Activated T-helper 2 cell treated with anti-CD3 and anti-CD28 coated beads, Interferon-gamma antibody, Interleukin-2, Interleukin-4, amounts not matched to agents 10 μg/mL and 5 μg/mL and 100 μg/mL, durations not matched to agents 14 hours and 24 hours and 36 hours (primary cell): ENCODE measurements at regions not wholly inside any gene's neighbourhood (a gene's known extent, or its start where the extent isn't known, plus 50 kb on each side); places are given as distances from the start of the nearest gene placed in this dataset.

ENCODE experiments used
- DNase-seq: peaks from one replicate; pipeline ENCODE4 v3.0.0; 2021; ENCODE audit warnings: low spot score
- H3K27ac Mint-ChIP-seq: one replicate; pipeline ENCODE4 v1.8.0; 2021; ENCODE audit warnings: mixed read lengths
- H3K27me3 Mint-ChIP-seq: one replicate; pipeline ENCODE4 v1.8.0; 2021; ENCODE audit warnings: low read depth, mixed read lengths
- H3K36me3 Mint-ChIP-seq: one replicate; pipeline ENCODE4 v1.8.0; 2021; ENCODE audit warnings: low read depth, mixed read lengths
- H3K4me1 Mint-ChIP-seq: one replicate; pipeline ENCODE4 v1.8.0; 2021; ENCODE audit warnings: low read depth, mixed read lengths
- H3K4me3 Mint-ChIP-seq: one replicate; pipeline ENCODE4 v1.8.0; 2021; ENCODE audit warnings: low read depth, mild to moderate bottlenecking, moderate library complexity, mixed read lengths
- H3K9me3 Mint-ChIP-seq: one replicate; pipeline ENCODE4 v1.8.0; 2021; ENCODE audit warnings: mixed read lengths
- intact Hi-C: fragments of 100-400 bp; cut with micrococcal nuclease; formaldehyde crosslinking; loops from one replicate; pipeline ENCODE4 v1.15.1; 2023

GRCh38 chr6:139943391-139943790, 568.9 kb upstream of the CITED2 start:
- H3K27me3 Mint-ChIP-seq: peaks cover 2% of the 10 kb centered on the region
- peaks cover 5% of the 10 kb centered on the region for H3K4me1 Mint-ChIP-seq
- H3K27ac Mint-ChIP-seq: no peak overlapping the region
- no peaks in the 10 kb centered on the region for H3K36me3 Mint-ChIP-seq
- H3K9me3 Mint-ChIP-seq: no peaks in the 10 kb centered on the region
- intact Hi-C loops: no loop called here
- no peak overlapping the region for H3K4me3 Mint-ChIP-seq
- DNase-seq: no peak

- H3K27me3 Mint-ChIP-seq: peaks cover 2% of the 10 kb centered on the region
These were observed 567.9 kb upstream of the CITED2 start for GRCh38 chr6:139942331-139942730.

GRCh38 chr6:139941826-139942225, 567.4 kb upstream of the CITED2 start:
- Mint-ChIP-seq H3K9me3 (no peaks in the 10 kb centered on the region), H3K27me3 (peaks cover 2% of the 10 kb centered on the region), H3K36me3 (no peaks in the 10 kb centered on the region), H3K4me3 (no peak overlapping the region), H3K27ac (no peak overlapping the region), H3K4me1 (peaks cover 5% of the 10 kb centered on the region)
- DNase-seq: no peak
- intact Hi-C loops: no loop called here

More at GRCh38 chr6:139942331-139942730, 567.9 kb upstream of the CITED2 start:
- H3K27ac Mint-ChIP-seq: no peak overlapping the region
- no peaks in the 10 kb centered on the region for H3K9me3 Mint-ChIP-seq
- H3K4me3 Mint-ChIP-seq: no peak overlapping the region
- peaks cover 5% of the 10 kb centered on the region for H3K4me1 Mint-ChIP-seq
- no peaks in the 10 kb centered on the region for H3K36me3 Mint-ChIP-seq
- no peak for DNase-seq
- intact Hi-C loops: no loop called here

- Mint-ChIP-seq H3K36me3 (no peaks in the 10 kb centered on the region), H3K4me3 (no peak overlapping the region), H3K27ac (no peak overlapping the region), H3K9me3 (no peaks in the 10 kb centered on the region), H3K27me3 (peaks cover 2% of the 10 kb centered on the region), H3K4me1 (peaks cover 5% of the 10 kb centered on the region)
- intact Hi-C loops: no loop called here
- DNase-seq: no peak
These were observed 566.6 kb upstream of the CITED2 start for GRCh38 chr6:139940741-139941729.

GRCh38 chr6:139939189-139939979, 564.9 kb upstream of the CITED2 start:
- intact Hi-C loops: no loop called here
- no peak overlapping the region for H3K4me3 Mint-ChIP-seq
- no peaks in the 10 kb centered on the region for H3K9me3 Mint-ChIP-seq
- no peak overlapping the region for H3K27ac Mint-ChIP-seq
- H3K36me3 Mint-ChIP-seq: no peaks in the 10 kb centered on the region
- H3K27me3 Mint-ChIP-seq: peaks cover 2% of the 10 kb centered on the region
- peaks cover 5% of the 10 kb centered on the region for H3K4me1 Mint-ChIP-seq
- DNase-seq: no peak

GRCh38 chr6:139932671-139933070, 558.2 kb upstream of the CITED2 start:
- intact Hi-C loops: no loop called here
- Mint-ChIP-seq H3K4me1 (no peaks in the 10 kb centered on the region), H3K36me3 (no peaks in the 10 kb centered on the region), H3K27ac (no peak overlapping the region), H3K27me3 (no peaks in the 10 kb centered on the region), H3K4me3 (no peak overlapping the region), H3K9me3 (no peaks in the 10 kb centered on the region)
- no peak for DNase-seq

- no peaks in the 10 kb centered on the region for H3K36me3 Mint-ChIP-seq
- no peak overlapping the region for H3K4me3 Mint-ChIP-seq
- no peak overlapping the region for H3K27ac Mint-ChIP-seq
- no peak for DNase-seq
- no peaks in the 10 kb centered on the region for H3K4me1 Mint-ChIP-seq
- no peaks in the 10 kb centered on the region for H3K27me3 Mint-ChIP-seq
- intact Hi-C loops: no loop called here
- no peaks in the 10 kb centered on the region for H3K9me3 Mint-ChIP-seq
These were observed 557.3 kb upstream of the CITED2 start for GRCh38 chr6:139931747-139932146.

- intact Hi-C loops: no loop called here
- Mint-ChIP-seq H3K4me1 (no peaks in the 10 kb centered on the region), H3K4me3 (no peak overlapping the region), H3K27ac (no peak overlapping the region), H3K27me3 (no peaks in the 10 kb centered on the region), H3K9me3 (no peaks in the 10 kb centered on the region), H3K36me3 (no peaks in the 10 kb centered on the region)
- DNase-seq: no peak
These were observed 553.4 kb upstream of the CITED2 start for GRCh38 chr6:139927742-139928305.

GRCh38 chr6:139927236-139927635, 552.8 kb upstream of the CITED2 start:
- DNase-seq: no peak
- Mint-ChIP-seq H3K27me3 (no peaks in the 10 kb centered on the region), H3K36me3 (no peaks in the 10 kb centered on the region), H3K27ac (no peak overlapping the region), H3K4me1 (no peaks in the 10 kb centered on the region), H3K9me3 (no peaks in the 10 kb centered on the region), H3K4me3 (no peak overlapping the region)
- intact Hi-C loops: no loop called here

GRCh38 chr6:139926711-139927110, 552.3 kb upstream of the CITED2 start:
- Mint-ChIP-seq H3K9me3 (no peaks in the 10 kb centered on the region), H3K36me3 (no peaks in the 10 kb centered on the region), H3K27ac (no peak overlapping the region), H3K4me3 (no peak overlapping the region), H3K4me1 (no peaks in the 10 kb centered on the region), H3K27me3 (no peaks in the 10 kb centered on the region)
- intact Hi-C loops: no loop called here
- no peak for DNase-seq

GRCh38 chr6:139925894-139926641, 551.6 kb upstream of the CITED2 start:
- H3K4me1 Mint-ChIP-seq: no peaks in the 10 kb centered on the region
- no peak for DNase-seq
- intact Hi-C loops: no loop called here
- no peaks in the 10 kb centered on the region for H3K27me3 Mint-ChIP-seq
- H3K4me3 Mint-ChIP-seq: no peak overlapping the region
- H3K27ac Mint-ChIP-seq: no peak overlapping the region
- H3K9me3 Mint-ChIP-seq: no peaks in the 10 kb centered on the region
- H3K36me3 Mint-ChIP-seq: no peaks in the 10 kb centered on the region

GRCh38 chr6:139923964-139924475, 549.6 kb upstream of the CITED2 start:
- H3K4me1 Mint-ChIP-seq: no peaks in the 10 kb centered on the region
- intact Hi-C loops: no loop called here
- no peaks in the 10 kb centered on the region for H3K36me3 Mint-ChIP-seq
- DNase-seq: no peak
- H3K4me3 Mint-ChIP-seq: no peak overlapping the region
- peaks cover 2% of the 10 kb centered on the region for H3K27me3 Mint-ChIP-seq
- H3K9me3 Mint-ChIP-seq: no peaks in the 10 kb centered on the region
- no peak overlapping the region for H3K27ac Mint-ChIP-seq
